Neural progenitor cell (in vitro differentiated cells): ENCODE measurements at regions not wholly inside any gene's neighbourhood (a gene's known extent, or its start where the extent isn't known, plus 50 kb on each side); places are given as distances from the start of the nearest gene placed in this dataset.

Experiments used
- DNase-seq: peaks from one replicate; pipeline ENCODE4 v3.0.0-alpha.2; 2016; ENCODE audit warnings: low spot score
- H2AFZ ChIP-seq: fragments of 200-600 bp; sonication (generic); replicated peaks from 2 replicates; pipeline ENCODE4 v1.6.1; 2016; ENCODE audit warnings: antibody characterized with exemption
- H3F3A ChIP-seq: fragments of 200-600 bp; sonication (generic); 2 replicates; pipeline ENCODE4 v1.6.1; 2016; ENCODE audit warnings: antibody characterized with exemption, low read depth
- H3K27ac ChIP-seq: fragments of 200-600 bp; sonication (generic); 2 replicates; pipeline ENCODE4 v1.5.1; 2016; ENCODE audit warnings: mild to moderate bottlenecking
- H3K27me3 ChIP-seq: fragments of 200-600 bp; sonication (generic); 2 replicates; pipeline ENCODE4 v1.6.1; 2016; ENCODE audit warnings: mild to moderate bottlenecking, moderate library complexity
- H3K36me3 ChIP-seq: fragments of 200-600 bp; sonication (generic); 2 replicates; pipeline ENCODE4 v1.5.1; 2016
- H3K4me1 ChIP-seq: fragments of 200-600 bp; sonication (generic); 2 replicates; pipeline ENCODE4 v1.6.1; 2016; ENCODE audit warnings: mixed run types
- H3K4me2 ChIP-seq: fragments of 200-600 bp; sonication (generic); 2 replicates; pipeline ENCODE4 v1.6.1; 2016
- H3K4me3 ChIP-seq: fragments of 200-600 bp; sonication (generic); 2 replicates; pipeline ENCODE4 v1.5.1; 2016
- H3K79me2 ChIP-seq: fragments of 200-600 bp; sonication (generic); 2 replicates; pipeline ENCODE4 v1.6.1; 2016; ENCODE audit warnings: low read depth
- H3K9ac ChIP-seq: fragments of 200-600 bp; sonication (generic); 2 replicates; pipeline ENCODE4 v1.6.1; 2016
- H3K9me3 ChIP-seq: fragments of 200-600 bp; sonication (generic); 2 replicates; pipeline ENCODE4 v1.5.1; 2016; ENCODE audit warnings: low read depth
- H4K20me1 ChIP-seq: fragments of 200-600 bp; sonication (generic); 2 replicates; pipeline ENCODE4 v1.6.1; 2016; ENCODE audit warnings: low read depth
- H3K27ac Mint-ChIP-seq: 3 replicates; pipeline ENCODE4 v1.8.0; 2021; ENCODE audit warnings: mixed read lengths
- H3K27me3 Mint-ChIP-seq: 2 replicates; pipeline ENCODE4 v1.8.0; 2022; ENCODE audit warnings: low read depth, mild to moderate bottlenecking, inconsistent platforms, moderate library complexity, mixed read lengths; ENCODE audit not compliant: insufficient read depth
- H3K36me3 Mint-ChIP-seq: 3 replicates; pipeline ENCODE4 v1.8.0; 2021; ENCODE audit warnings: mixed read lengths
- H3K4me1 Mint-ChIP-seq: 3 replicates; pipeline ENCODE4 v1.8.0; 2021; ENCODE audit warnings: mixed read lengths
- H3K4me3 Mint-ChIP-seq: 3 replicates; pipeline ENCODE4 v1.8.0; 2021; ENCODE audit warnings: mild to moderate bottlenecking, moderate library complexity, mixed read lengths
- H3K9me3 Mint-ChIP-seq: 3 replicates; pipeline ENCODE4 v1.8.0; 2020; ENCODE audit warnings: mixed read lengths
- CTCF ChIP-seq: fragments of 200-600 bp; sonication (generic); IDR thresholded peaks from 2 replicates; pipeline ENCODE4 v1.5.1; 2017; ENCODE audit warnings: antibody characterized with exemption, mild to moderate bottlenecking
- EZH2 ChIP-seq: fragments of 200-600 bp; sonication (generic); IDR thresholded peaks from 2 replicates; pipeline ENCODE4 v1.6.1; 2017; ENCODE audit warnings: antibody characterized with exemption, mild to moderate bottlenecking, moderate library complexity
- EZH2phosphoT487 ChIP-seq: fragments of 200-600 bp; sonication (generic); IDR thresholded peaks from 2 replicates; pipeline ENCODE4 v1.6.1; 2017; ENCODE audit warnings: antibody characterized with exemption

GRCh38 chrX:130997314-130997713, 60.8 kb upstream of the ARHGAP36 start:
- TF ChIP-seq EZH2phosphoT487 (no peak), CTCF (no peak), EZH2 (no peak)
- H3K79me2 ChIP-seq: no peaks in the 10 kb centered on the region
- Mint-ChIP-seq H3K9me3 (no peaks in the 10 kb centered on the region), H3K4me3 (no peak overlapping the region), H3K27ac (no peak overlapping the region), H3K36me3 (no peaks in the 10 kb centered on the region), H3K4me1 (peaks cover 5% of the 10 kb centered on the region), H3K27me3 (peaks cover 6% of the 10 kb centered on the region)
- H3K36me3 ChIP-seq: no peaks in the 10 kb centered on the region
- H2AFZ ChIP-seq: no peak overlapping the region
- DNase-seq: no peak
- no peaks in the 10 kb centered on the region for H3F3A ChIP-seq
- H3K4me2 ChIP-seq: no peak overlapping the region
- H3K27me3 ChIP-seq: no peaks in the 10 kb centered on the region
- H3K9ac ChIP-seq: no peak overlapping the region
- no peak overlapping the region for H3K27ac ChIP-seq
- no peaks in the 10 kb centered on the region for H3K4me1 ChIP-seq
- no peaks in the 10 kb centered on the region for H4K20me1 ChIP-seq
- H3K4me3 ChIP-seq: no peak overlapping the region
- H3K9me3 ChIP-seq: no peaks in the 10 kb centered on the region

- H3K9ac ChIP-seq: no peak overlapping the region
- no peak overlapping the region for H3K4me3 ChIP-seq
- H3K27me3 ChIP-seq: no peaks in the 10 kb centered on the region
- H2AFZ ChIP-seq: no peak overlapping the region
- Mint-ChIP-seq H3K9me3 (peaks cover 2% of the 10 kb centered on the region), H3K36me3 (no peaks in the 10 kb centered on the region), H3K27me3 (peaks cover 6% of the 10 kb centered on the region), H3K4me3 (no peak overlapping the region), H3K4me1 (peaks cover 5% of the 10 kb centered on the region), H3K27ac (no peak overlapping the region)
- no peaks in the 10 kb centered on the region for H3K79me2 ChIP-seq
- no peaks in the 10 kb centered on the region for H3K9me3 ChIP-seq
- H4K20me1 ChIP-seq: no peaks in the 10 kb centered on the region
- TF ChIP-seq CTCF (no peak), EZH2 (no peak), EZH2phosphoT487 (no peak)
- no peak overlapping the region for H3K27ac ChIP-seq
- H3F3A ChIP-seq: no peaks in the 10 kb centered on the region
- no peaks in the 10 kb centered on the region for H3K4me1 ChIP-seq
- H3K36me3 ChIP-seq: no peaks in the 10 kb centered on the region
- H3K4me2 ChIP-seq: no peak overlapping the region
- no peak for DNase-seq
These were observed 58.8 kb upstream of the ARHGAP36 start for GRCh38 chrX:130999360-130999759.
